Fibroblast of lung (primary cell): ENCODE measurements at regions not wholly inside any gene's neighbourhood (a gene's known extent, or its start where the extent isn't known, plus 50 kb on each side); places are given as distances from the start of the nearest gene placed in this dataset.

Experiments
- DNase-seq, 2 donors: peaks; one replicate each; pipeline versions ENCODE4 v3.0.0 to v3.0.0-alpha.2; 2010; ENCODE audit warnings: low read depth in 2 of 2
- H2AFZ ChIP-seq: 2 replicates; pipeline ENCODE4 v1.5.1; 2012; ENCODE audit warnings: low read length, control low read depth, inconsistent platforms
- H3K27ac ChIP-seq: 2 replicates; pipeline ENCODE4 v1.5.1; 2011; ENCODE audit warnings: low read length, control low read depth; ENCODE audit not compliant: insufficient read depth
- H3K27me3 ChIP-seq: 2 replicates; pipeline ENCODE4 v1.5.1; 2011; ENCODE audit warnings: mild to moderate bottlenecking, low read length; ENCODE audit not compliant: control insufficient read depth, insufficient read depth
- H3K36me3 ChIP-seq: 2 replicates; pipeline ENCODE4 v1.5.1; 2011; ENCODE audit warnings: low read length; ENCODE audit not compliant: control insufficient read depth, insufficient read depth
- H3K4me1 ChIP-seq: 2 replicates; pipeline ENCODE4 v1.5.1; 2011; ENCODE audit warnings: low read length; ENCODE audit not compliant: control insufficient read depth, insufficient read depth; ENCODE audit errors: extremely low read depth
- H3K4me2 ChIP-seq: 2 replicates; pipeline ENCODE4 v1.5.1; 2011; ENCODE audit warnings: low read length, control low read depth; ENCODE audit not compliant: insufficient read depth; ENCODE audit errors: extremely low read depth
- H3K4me3 ChIP-seq, 4 experiments: fragments of 200-600 bp in 1 of 4; sonication (generic) in 1 of 4; replicated peaks in 1 of 4; 2 replicates each; pipeline ENCODE4 v1.5.1; 2011 to 2016; ENCODE audit warnings: low read length in 4 of 4, low read depth in 3 of 4, mild to moderate bottlenecking in 3 of 4, control low read depth in 2 of 4, inconsistent platforms in 1 of 4, mixed read lengths in 1 of 4; ENCODE audit not compliant: insufficient read depth in 1 of 4; ENCODE audit errors: control extremely low read depth in 1 of 4
- H3K79me2 ChIP-seq: 2 replicates; pipeline ENCODE4 v1.5.1; 2012; ENCODE audit warnings: mild to moderate bottlenecking, low read length, inconsistent platforms; ENCODE audit not compliant: control insufficient read depth, insufficient read depth
- H3K9ac ChIP-seq: 2 replicates; pipeline ENCODE4 v1.5.1; 2011; ENCODE audit warnings: mild to moderate bottlenecking, low read length, control low read depth; ENCODE audit not compliant: insufficient read depth
- H3K9me3 ChIP-seq: 2 replicates; pipeline ENCODE4 v1.5.1; 2012; ENCODE audit warnings: low read depth, low read length; ENCODE audit not compliant: control insufficient read depth, insufficient read depth
- H4K20me1 ChIP-seq: 2 replicates; pipeline ENCODE4 v1.5.1; 2011; ENCODE audit warnings: low read length; ENCODE audit not compliant: control insufficient read depth, insufficient read depth; ENCODE audit errors: extremely low read depth
- EZH2 ChIP-seq: IDR thresholded peaks from 2 replicates; pipeline ENCODE4 v1.5.1; 2012; ENCODE audit warnings: low read length, control low read depth, mild to moderate bottlenecking; ENCODE audit errors: missing control alignments
- TF ChIP-seq, protein P1 (sequence below), 2 donors: IDR thresholded peaks in 1 of 2; conservative IDR thresholded peaks in 1 of 2; 1 replicate in 1 of 2; 2 replicates in 1 of 2; pipeline ENCODE4 v1.5.1; 2011 to 2012; ENCODE audit warnings: low read length in 2 of 2, control low read depth in 1 of 2, inconsistent platforms in 1 of 2, low read depth in 1 of 2, mild to moderate bottlenecking in 1 of 2

DNA sequence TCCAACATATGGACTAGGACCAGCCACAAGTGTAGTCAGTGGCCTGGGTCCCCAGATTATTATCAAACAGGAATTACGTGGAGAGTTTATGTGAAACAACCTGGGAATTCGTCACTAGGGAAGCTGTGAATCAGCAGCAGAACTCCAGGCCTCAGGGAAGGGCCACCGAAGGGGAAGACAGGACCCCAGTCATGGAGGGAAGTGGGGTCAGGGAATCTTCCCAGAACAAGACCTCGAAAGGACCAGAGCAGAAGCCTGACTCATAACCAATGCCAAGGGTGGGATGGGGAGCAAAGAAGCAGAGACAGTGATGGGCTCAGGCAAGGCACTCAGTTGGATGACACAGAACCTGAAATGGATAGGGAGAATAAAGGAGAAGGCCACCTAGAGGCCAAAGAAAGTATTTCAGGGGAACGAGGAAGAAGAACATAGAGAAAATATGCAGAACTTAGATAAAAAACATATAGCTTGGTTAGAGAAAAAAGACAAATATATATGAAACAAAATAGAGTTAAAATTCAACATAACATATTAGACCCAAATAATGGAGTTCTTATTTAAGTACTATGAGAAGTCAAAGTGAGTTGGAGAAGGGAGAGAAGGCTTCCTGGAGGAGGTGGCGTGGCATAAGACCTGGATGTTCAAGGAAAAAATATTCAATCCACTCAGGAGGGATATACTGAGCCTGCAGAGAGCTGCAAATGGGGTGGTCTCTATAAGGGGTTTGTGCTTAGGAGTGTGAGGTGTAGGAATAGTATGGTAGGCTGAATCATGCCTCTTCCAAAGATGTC lies 66.7 kb upstream of the CAST start:
- Histone ChIP-seq H3K4me2 (no peak overlapping the region), H3K79me2 (no peaks in the 10 kb centered on the region), H3K27ac (no peak overlapping the region), H2AFZ (no peak overlapping the region), H3K36me3 (no peaks in the 10 kb centered on the region), H3K27me3 (no peaks in the 10 kb centered on the region), H3K4me1 (no peaks in the 10 kb centered on the region), H3K4me3 (no peak overlapping the region), H4K20me1 (no peaks in the 10 kb centered on the region), H3K9ac (no peak overlapping the region), H3K9me3 (no peaks in the 10 kb centered on the region)
- DNase-seq: no peak
- no peak for TF ChIP-seq EZH2
- TF ChIP-seq, protein P1, sequence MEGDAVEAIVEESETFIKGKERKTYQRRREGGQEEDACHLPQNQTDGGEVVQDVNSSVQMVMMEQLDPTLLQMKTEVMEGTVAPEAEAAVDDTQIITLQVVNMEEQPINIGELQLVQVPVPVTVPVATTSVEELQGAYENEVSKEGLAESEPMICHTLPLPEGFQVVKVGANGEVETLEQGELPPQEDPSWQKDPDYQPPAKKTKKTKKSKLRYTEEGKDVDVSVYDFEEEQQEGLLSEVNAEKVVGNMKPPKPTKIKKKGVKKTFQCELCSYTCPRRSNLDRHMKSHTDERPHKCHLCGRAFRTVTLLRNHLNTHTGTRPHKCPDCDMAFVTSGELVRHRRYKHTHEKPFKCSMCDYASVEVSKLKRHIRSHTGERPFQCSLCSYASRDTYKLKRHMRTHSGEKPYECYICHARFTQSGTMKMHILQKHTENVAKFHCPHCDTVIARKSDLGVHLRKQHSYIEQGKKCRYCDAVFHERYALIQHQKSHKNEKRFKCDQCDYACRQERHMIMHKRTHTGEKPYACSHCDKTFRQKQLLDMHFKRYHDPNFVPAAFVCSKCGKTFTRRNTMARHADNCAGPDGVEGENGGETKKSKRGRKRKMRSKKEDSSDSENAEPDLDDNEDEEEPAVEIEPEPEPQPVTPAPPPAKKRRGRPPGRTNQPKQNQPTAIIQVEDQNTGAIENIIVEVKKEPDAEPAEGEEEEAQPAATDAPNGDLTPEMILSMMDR (conservative IDR thresholded peaks at IDR 0.05 in 1 of 2, IDR thresholded peaks at IDR 0.05 in 1 of 2; ENCODE audit: low read depth in 1 of 2, low read length in 2 of 2): peak; percentile 23 to 39

DNA sequence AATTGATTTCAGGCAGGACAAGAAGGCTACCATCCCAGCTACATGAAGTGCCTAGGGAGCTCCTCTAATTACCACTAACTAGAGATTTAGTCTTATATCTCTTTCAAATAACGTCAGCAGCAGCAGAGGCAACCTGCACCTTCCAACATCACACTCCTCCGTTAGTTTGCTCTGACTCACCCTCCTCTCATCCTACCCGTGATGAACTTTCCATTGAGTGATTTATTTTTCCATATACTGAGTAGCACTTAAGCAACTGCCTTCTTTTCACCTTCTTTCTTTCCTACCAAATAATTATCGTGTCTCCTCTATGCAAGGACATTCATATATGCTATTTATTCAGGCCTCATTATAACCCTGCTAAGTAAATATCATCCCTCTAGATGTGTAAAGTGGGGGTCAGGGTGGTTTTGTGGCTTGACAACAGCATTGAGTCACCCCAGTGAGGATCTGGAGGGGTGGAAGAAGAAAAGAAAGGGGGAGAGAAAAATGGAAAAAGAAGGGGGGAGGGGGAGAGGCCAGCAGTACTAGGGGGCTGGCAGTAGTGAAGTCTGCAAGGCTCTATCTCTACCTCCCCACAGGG lies 64.6 kb upstream of the CAST start:
- Histone ChIP-seq H3K79me2 (no peaks in the 10 kb centered on the region), H3K9me3 (no peaks in the 10 kb centered on the region), H4K20me1 (no peaks in the 10 kb centered on the region), H3K4me1 (no peaks in the 10 kb centered on the region), H2AFZ (no peak overlapping the region), H3K4me2 (no peak overlapping the region), H3K9ac (no peak overlapping the region), H3K27ac (no peak overlapping the region), H3K27me3 (no peaks in the 10 kb centered on the region), H3K4me3 (no peak overlapping the region), H3K36me3 (no peaks in the 10 kb centered on the region)
- DNase-seq: peak; percentile 50 to 82
- no peak for TF ChIP-seq EZH2
- TF ChIP-seq, protein P1 (conservative IDR thresholded peaks at IDR 0.05 in 1 of 2, IDR thresholded peaks at IDR 0.05 in 1 of 2; ENCODE audit: low read depth in 1 of 2, low read length in 2 of 2): no peak

DNA sequence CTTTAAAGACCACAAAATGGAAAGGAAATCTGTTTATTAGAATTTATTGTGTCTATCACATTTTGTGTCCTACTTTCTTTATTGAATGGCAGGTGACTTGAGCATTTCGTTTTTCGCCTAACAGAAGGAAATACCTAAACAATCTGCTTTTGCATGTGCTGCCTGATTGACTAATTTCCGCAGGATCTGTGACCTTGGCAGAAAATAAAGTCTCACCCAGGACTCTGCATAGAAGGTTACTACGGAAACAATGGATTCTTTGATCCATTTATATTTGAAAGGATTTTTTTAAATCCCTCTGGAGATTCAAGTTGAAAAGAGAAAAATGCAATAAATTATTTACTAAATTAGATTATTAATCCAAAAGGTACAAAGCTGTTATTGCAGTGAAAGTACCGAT lies 61.0 kb upstream of the CAST start:
- Histone ChIP-seq H3K79me2 (no peaks in the 10 kb centered on the region), H3K36me3 (no peaks in the 10 kb centered on the region), H3K4me2 (no peak overlapping the region), H3K9ac (no peak overlapping the region), H4K20me1 (no peaks in the 10 kb centered on the region), H2AFZ (no peak overlapping the region), H3K27me3 (no peaks in the 10 kb centered on the region), H3K4me1 (no peaks in the 10 kb centered on the region), H3K9me3 (no peaks in the 10 kb centered on the region), H3K4me3 (no peak overlapping the region), H3K27ac (no peak overlapping the region)
- DNase-seq: no peak
- no peak for TF ChIP-seq EZH2
- TF ChIP-seq, protein P1 (conservative IDR thresholded peaks at IDR 0.05 in 1 of 2, IDR thresholded peaks at IDR 0.05 in 1 of 2; ENCODE audit: low read depth in 1 of 2, low read length in 2 of 2): no peak
